ENCODE measurements at regions not wholly inside any gene's neighbourhood (a gene's known extent, or its start where the extent isn't known, plus 50 kb on each side); places are given as distances from the start of the nearest gene placed in this dataset.
"Not testable (repeated sequence)": the region's sequence is repeated elsewhere in the genome, so short reads cannot be mapped to it uniquely, and the experiment has no call there.

- DNase-seq, result no peak
Observed at GRCh38 chr11:129700701-129701100, 114.9 kb upstream of the TMEM45B start.

GRCh38 chr11:129701706-129702105, 113.9 kb upstream of the TMEM45B start:
- DNase-seq, result no peak

GRCh38 chr11:129702410-129703398, 112.9 kb upstream of the TMEM45B start:
- no peak for DNase-seq

- no peak for DNase-seq
Observed at GRCh38 chr11:129703846-129704245, 111.8 kb upstream of the TMEM45B start.

GRCh38 chr11:129704831-129705230, 110.8 kb upstream of the TMEM45B start:
- DNase-seq, result no peak

GRCh38 chr11:129705341-129705740, 110.3 kb upstream of the TMEM45B start:
- DNase-seq, result no peak

GRCh38 chr11:129705933-129706332, 109.7 kb upstream of the TMEM45B start:
- DNase-seq, result no peak

GRCh38 chr11:129709801-129710398, 105.7 kb upstream of the TMEM45B start:
- DNase-seq, result no peak

- DNase-seq, result no peak
Observed at GRCh38 chr11:129710423-129710822, 105.2 kb upstream of the TMEM45B start.

- no peak for DNase-seq
Observed at GRCh38 chr11:129711760-129712159, 103.9 kb upstream of the TMEM45B start.

GRCh38 chr11:129712486-129713240, 103.0 kb upstream of the TMEM45B start:
- DNase-seq, result not testable (repeated sequence)

- no peak for DNase-seq
Observed at GRCh38 chr11:129719037-129719436, 96.6 kb upstream of the TMEM45B start.

GRCh38 chr11:129720156-129720555, 95.5 kb upstream of the TMEM45B start:
- no peak for DNase-seq

GRCh38 chr11:129720994-129721393, 94.7 kb upstream of the TMEM45B start:
- DNase-seq, result no peak

- DNase-seq, result no peak
Observed at GRCh38 chr11:129721685-129722084, 94.0 kb upstream of the TMEM45B start.

- no peak for DNase-seq
Observed at GRCh38 chr11:129722529-129722928, 93.1 kb upstream of the TMEM45B start.

GRCh38 chr11:129723146-129723760, 92.4 kb upstream of the TMEM45B start:
- no peak for DNase-seq

GRCh38 chr11:129723761-129724162, 91.9 kb upstream of the TMEM45B start:
- no peak for DNase-seq

GRCh38 chr11:129724866-129725265, 90.8 kb upstream of the TMEM45B start:
- no peak for DNase-seq

- no peak for DNase-seq
Observed at GRCh38 chr11:129726179-129726578, 89.5 kb upstream of the TMEM45B start.

GRCh38 chr11:129728581-129728980, 87.1 kb upstream of the TMEM45B start:
- DNase-seq, result no peak

- no peak for DNase-seq
Observed at GRCh38 chr11:129729216-129729615, 86.4 kb upstream of the TMEM45B start.

GRCh38 chr11:129729823-129730222, 85.8 kb upstream of the TMEM45B start:
- no peak for DNase-seq

Data from femur (tissue), 1 donor.